GM12872 (cell line): ENCODE measurements at regions not wholly inside any gene's neighbourhood (a gene's known extent, or its start where the extent isn't known, plus 50 kb on each side); places are given as distances from the start of the nearest gene placed in this dataset.

Source experiments
- CTCF ChIP-seq: IDR thresholded peaks from 3 replicates; pipeline ENCODE4 v1.5.1; 2011; ENCODE audit warnings: low read depth, mild to moderate bottlenecking, low read length, moderate library complexity; ENCODE audit not compliant: insufficient read depth

- TF ChIP-seq CTCF, result no peak
Observed at GRCh38 chr2:219991116-219991515, 363.7 kb downstream of the SLC4A3 start.

- no peak for TF ChIP-seq CTCF
Observed at GRCh38 chr2:219995399-219995798, 368.0 kb downstream of the SLC4A3 start.

- TF ChIP-seq CTCF, result no peak
Observed at GRCh38 chr2:219995991-219996765, 368.7 kb downstream of the SLC4A3 start.

- peak; percentile 46; the same call in 2 of the 3 replicates for TF ChIP-seq CTCF
Observed at GRCh38 chr2:219997341-219997851, 370.0 kb downstream of the SLC4A3 start.

GRCh38 chr2:219998107-219998506 is 370.7 kb downstream of the SLC4A3 start:
- TF ChIP-seq CTCF, result no peak

GRCh38 chr2:219998714-219999227 is 371.3 kb downstream of the SLC4A3 start:
- TF ChIP-seq CTCF, result 0 out of 3 replicates have a peak, but pooled peaks have one; percentile 17

- TF ChIP-seq CTCF, result no peak
Observed at GRCh38 chr2:220000080-220000479, 372.6 kb downstream of the SLC4A3 start.
